Gastroesophageal sphincter (tissue), 3 donors: ENCODE measurements at regions not wholly inside any gene's neighbourhood (a gene's known extent, or its start where the extent isn't known, plus 50 kb on each side); places are given as distances from the start of the nearest gene placed in this dataset.

Experiments used
- EP300 ChIP-seq: sonication (generic); formaldehyde crosslinking; IDR thresholded peaks from one replicate; pipeline ENCODE4 v1.6.1; 2017; ENCODE audit warnings: antibody characterized with exemption, mild to moderate bottlenecking
- POLR2A ChIP-seq, 2 donors: fragments of 450-650 bp; IDR thresholded peaks; one replicate each; pipeline ENCODE4 v1.6.1; 2017; ENCODE audit warnings: antibody characterized with exemption in 2 of 2, mild to moderate bottlenecking in 2 of 2, moderate library complexity in 1 of 2
- POLR2AphosphoS5 ChIP-seq: sonication (generic); formaldehyde crosslinking; IDR thresholded peaks from one replicate; pipeline ENCODE4 v1.6.1; 2017; ENCODE audit warnings: antibody characterized with exemption
- TF ChIP-seq, protein P1 (sequence below), 4 experiments: fragments of 200-600 bp in 2 of 4; fragments of 450-650 bp in 2 of 4; sonication (generic) in 1 of 4; IDR thresholded peaks; one replicate each; pipeline ENCODE4 v1.5.1; 2017 to 2019; ENCODE audit warnings: antibody characterized with exemption in 4 of 4, mild to moderate bottlenecking in 2 of 4, moderate library complexity in 2 of 4

DNA sequence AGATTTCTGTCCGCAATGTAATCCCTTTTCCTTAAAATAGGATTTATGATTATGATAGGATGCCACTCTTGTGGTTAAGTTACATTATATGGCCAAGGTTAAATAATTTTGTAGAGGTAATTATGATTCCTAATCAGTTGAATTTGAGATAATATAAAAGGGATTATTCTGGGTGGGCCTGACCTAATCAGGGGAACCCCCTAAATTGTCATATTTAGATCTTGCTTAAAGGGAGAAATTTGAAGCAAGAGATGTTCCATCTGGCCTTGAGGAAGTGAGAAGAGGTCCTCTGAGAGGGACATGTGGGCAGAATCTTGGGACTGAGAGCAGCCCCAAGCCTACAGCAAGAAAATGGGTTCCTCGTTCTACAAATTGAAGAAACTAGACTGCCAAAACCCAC is 1550.1 kb upstream of the TENM4 start:
- TF ChIP-seq POLR2A (IDR thresholded peaks at IDR 0.05) (no peak), EP300 (no peak), POLR2AphosphoS5 (no peak)
- TF ChIP-seq, protein P1, sequence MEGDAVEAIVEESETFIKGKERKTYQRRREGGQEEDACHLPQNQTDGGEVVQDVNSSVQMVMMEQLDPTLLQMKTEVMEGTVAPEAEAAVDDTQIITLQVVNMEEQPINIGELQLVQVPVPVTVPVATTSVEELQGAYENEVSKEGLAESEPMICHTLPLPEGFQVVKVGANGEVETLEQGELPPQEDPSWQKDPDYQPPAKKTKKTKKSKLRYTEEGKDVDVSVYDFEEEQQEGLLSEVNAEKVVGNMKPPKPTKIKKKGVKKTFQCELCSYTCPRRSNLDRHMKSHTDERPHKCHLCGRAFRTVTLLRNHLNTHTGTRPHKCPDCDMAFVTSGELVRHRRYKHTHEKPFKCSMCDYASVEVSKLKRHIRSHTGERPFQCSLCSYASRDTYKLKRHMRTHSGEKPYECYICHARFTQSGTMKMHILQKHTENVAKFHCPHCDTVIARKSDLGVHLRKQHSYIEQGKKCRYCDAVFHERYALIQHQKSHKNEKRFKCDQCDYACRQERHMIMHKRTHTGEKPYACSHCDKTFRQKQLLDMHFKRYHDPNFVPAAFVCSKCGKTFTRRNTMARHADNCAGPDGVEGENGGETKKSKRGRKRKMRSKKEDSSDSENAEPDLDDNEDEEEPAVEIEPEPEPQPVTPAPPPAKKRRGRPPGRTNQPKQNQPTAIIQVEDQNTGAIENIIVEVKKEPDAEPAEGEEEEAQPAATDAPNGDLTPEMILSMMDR (IDR thresholded peaks at IDR 0.05), result no peak
